PFSK-1 (cell line): ENCODE measurements at regions not wholly inside any gene's neighbourhood (a gene's known extent, or its start where the extent isn't known, plus 50 kb on each side); places are given as distances from the start of the nearest gene placed in this dataset.

Source experiments
- FOXP2 ChIP-seq: optimal IDR thresholded peaks from 2 replicates; pipeline ENCODE3; 2011; ENCODE audit warnings: borderline replicate concordance, control low read depth, inconsistent platforms; ENCODE audit not compliant: insufficient read depth; ENCODE audit errors: extremely low read length, extremely low read depth
- POLR2AphosphoS5 ChIP-seq: IDR thresholded peaks from 2 replicates; pipeline ENCODE4 v1.6.1; 2012; ENCODE audit warnings: low read depth, mild to moderate bottlenecking, control low read depth, low read length, moderate library complexity
- SIN3A ChIP-seq: IDR thresholded peaks from 2 replicates; pipeline ENCODE4 v1.6.1; 2012; ENCODE audit warnings: mild to moderate bottlenecking, low read length, moderate library complexity, borderline replicate concordance; ENCODE audit not compliant: insufficient read depth
- TAF1 ChIP-seq: IDR thresholded peaks from 2 replicates; pipeline ENCODE4 v1.6.1; 2012; ENCODE audit warnings: low read length, control low read depth, borderline replicate concordance; ENCODE audit not compliant: insufficient read depth
- TF ChIP-seq, protein P1 (sequence below), 2 experiments: IDR thresholded peaks; 2 replicates each; pipeline versions ENCODE4 v1.6.1 to v1.8.0; 2011 to 2012; ENCODE audit warnings: low read depth in 2 of 2, low read length in 2 of 2, control low read depth in 1 of 2, inconsistent platforms in 1 of 2, mild to moderate bottlenecking in 1 of 2, moderate library complexity in 1 of 2; ENCODE audit not compliant: insufficient read depth in 1 of 2

GRCh38 chr6:22766979-22767378 lies 197.6 kb downstream of the HDGFL1 start:
- TF ChIP-seq FOXP2 (no peak), SIN3A (no peak), TAF1 (no peak), POLR2AphosphoS5 (no peak)
- TF ChIP-seq, protein P1, sequence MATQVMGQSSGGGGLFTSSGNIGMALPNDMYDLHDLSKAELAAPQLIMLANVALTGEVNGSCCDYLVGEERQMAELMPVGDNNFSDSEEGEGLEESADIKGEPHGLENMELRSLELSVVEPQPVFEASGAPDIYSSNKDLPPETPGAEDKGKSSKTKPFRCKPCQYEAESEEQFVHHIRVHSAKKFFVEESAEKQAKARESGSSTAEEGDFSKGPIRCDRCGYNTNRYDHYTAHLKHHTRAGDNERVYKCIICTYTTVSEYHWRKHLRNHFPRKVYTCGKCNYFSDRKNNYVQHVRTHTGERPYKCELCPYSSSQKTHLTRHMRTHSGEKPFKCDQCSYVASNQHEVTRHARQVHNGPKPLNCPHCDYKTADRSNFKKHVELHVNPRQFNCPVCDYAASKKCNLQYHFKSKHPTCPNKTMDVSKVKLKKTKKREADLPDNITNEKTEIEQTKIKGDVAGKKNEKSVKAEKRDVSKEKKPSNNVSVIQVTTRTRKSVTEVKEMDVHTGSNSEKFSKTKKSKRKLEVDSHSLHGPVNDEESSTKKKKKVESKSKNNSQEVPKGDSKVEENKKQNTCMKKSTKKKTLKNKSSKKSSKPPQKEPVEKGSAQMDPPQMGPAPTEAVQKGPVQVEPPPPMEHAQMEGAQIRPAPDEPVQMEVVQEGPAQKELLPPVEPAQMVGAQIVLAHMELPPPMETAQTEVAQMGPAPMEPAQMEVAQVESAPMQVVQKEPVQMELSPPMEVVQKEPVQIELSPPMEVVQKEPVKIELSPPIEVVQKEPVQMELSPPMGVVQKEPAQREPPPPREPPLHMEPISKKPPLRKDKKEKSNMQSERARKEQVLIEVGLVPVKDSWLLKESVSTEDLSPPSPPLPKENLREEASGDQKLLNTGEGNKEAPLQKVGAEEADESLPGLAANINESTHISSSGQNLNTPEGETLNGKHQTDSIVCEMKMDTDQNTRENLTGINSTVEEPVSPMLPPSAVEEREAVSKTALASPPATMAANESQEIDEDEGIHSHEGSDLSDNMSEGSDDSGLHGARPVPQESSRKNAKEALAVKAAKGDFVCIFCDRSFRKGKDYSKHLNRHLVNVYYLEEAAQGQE (IDR thresholded peaks at IDR 0.05; ENCODE audit: insufficient read depth in 1 of 2, low read depth in 2 of 2, low read length in 2 of 2): no peak

GRCh38 chr6:22770054-22770453 lies 200.7 kb downstream of the HDGFL1 start:
- TF ChIP-seq SIN3A: no peak
- no peak for TF ChIP-seq FOXP2
- TF ChIP-seq, protein P1 (IDR thresholded peaks at IDR 0.05; ENCODE audit: insufficient read depth in 1 of 2, low read depth in 2 of 2, low read length in 2 of 2): no peak
- TF ChIP-seq TAF1: no peak
- no peak for TF ChIP-seq POLR2AphosphoS5

DNA sequence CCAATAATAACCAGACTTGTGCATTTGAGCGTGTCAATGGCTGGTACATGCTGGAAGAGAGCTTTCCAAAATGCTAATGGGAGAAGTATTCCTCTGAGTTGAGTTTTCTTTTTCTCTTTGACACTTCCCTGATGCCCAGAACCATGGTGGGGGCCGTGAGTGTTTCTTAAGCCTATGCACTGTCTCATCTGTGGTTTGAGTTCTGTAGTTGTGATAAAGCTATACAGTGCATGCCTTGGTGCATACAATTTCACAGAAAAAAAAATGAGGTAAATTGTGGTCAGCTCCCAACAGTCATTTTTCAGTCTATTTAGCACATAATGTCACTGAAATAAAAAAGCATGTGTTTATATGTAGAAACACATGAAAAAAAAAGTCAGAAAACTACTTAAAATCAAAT lies 204.8 kb downstream of the HDGFL1 start:
- TF ChIP-seq, protein P1 (IDR thresholded peaks at IDR 0.05; ENCODE audit: insufficient read depth in 1 of 2, low read depth in 2 of 2, low read length in 2 of 2): no peak
- TF ChIP-seq POLR2AphosphoS5 (no peak), FOXP2 (no peak), SIN3A (no peak), TAF1 (no peak)

DNA sequence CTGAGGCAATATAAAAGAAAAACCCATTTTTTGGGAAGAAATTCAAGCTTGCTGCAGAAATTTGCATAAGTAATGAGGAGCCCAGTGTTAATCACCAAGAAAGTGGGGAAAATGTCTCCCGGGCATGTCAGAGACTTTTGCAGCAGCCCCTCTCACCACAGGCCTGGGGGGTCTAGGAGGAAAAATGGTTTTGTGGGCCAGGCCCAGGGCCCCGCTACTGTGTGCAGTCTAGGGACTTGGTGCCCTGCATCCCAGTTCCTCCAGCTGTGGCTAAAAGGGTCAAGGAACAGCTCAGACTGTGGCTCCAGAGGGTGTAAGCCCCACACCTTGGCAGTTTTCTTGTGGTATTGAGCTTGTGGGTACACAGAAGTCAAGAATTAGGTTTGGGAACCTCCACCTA lies 209.7 kb downstream of the HDGFL1 start:
- TF ChIP-seq TAF1 (no peak), POLR2AphosphoS5 (no peak), FOXP2 (no peak), SIN3A (no peak)
- TF ChIP-seq, protein P1 (IDR thresholded peaks at IDR 0.05; ENCODE audit: insufficient read depth in 1 of 2, low read depth in 2 of 2, low read length in 2 of 2): no peak

DNA sequence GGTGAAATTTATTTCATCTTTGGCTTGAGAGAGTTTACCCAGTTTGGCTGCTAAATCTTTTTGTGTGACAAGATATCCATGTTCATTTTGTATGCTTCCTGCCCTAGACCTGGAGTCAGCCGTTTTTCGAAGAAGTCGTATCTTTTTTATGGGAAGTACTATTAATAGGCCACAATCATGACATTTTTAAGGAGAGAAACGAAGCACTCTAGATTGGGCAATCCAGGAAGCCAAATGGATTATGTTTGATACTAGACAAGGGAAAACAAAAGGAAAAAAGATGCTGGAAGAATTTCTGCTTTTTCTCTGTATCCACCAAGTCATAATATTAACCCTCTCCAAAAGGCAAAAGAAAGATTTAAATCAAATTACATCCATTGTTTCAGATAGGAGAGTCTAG lies 214.6 kb downstream of the HDGFL1 start:
- TF ChIP-seq POLR2AphosphoS5: no peak
- no peak for TF ChIP-seq FOXP2
